GM21526 (cell line): ENCODE measurements at regions not wholly inside any gene's neighbourhood (a gene's known extent, or its start where the extent isn't known, plus 50 kb on each side); places are given as distances from the start of the nearest gene placed in this dataset.
"Not testable (repeated sequence)": the region's sequence is repeated elsewhere in the genome, so short reads cannot be mapped to it uniquely, and the experiment has no call there.

Experiments
- ATAC-seq: cut with Tn5 transposase; IDR thresholded peaks from one replicate; pipeline ENCODE4 v1.9.1; 2021; ENCODE audit warnings: moderate library complexity; ENCODE audit not compliant: unreplicated experiment, low FRiP score

DNA sequence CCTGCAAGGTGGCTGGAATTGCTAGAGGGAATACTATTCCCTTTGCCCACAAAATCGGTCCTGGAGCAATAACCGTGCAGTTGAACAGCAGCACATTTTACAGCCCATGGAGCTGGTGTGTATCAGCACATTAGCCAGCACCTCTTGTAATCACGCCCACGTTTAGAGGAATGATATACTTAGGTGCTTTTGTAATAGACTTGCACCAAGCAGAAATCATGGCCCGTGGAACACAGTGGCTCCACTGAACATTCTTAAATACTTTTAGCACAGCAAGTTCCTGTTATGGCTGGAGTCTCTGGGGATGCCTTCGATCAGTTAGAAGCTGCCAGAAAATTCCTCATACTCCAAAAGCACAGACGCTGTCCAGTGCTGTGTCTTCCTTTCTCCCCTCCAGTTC lies 218.1 kb upstream of the FAM78B start:
- ATAC-seq, result no peak

DNA sequence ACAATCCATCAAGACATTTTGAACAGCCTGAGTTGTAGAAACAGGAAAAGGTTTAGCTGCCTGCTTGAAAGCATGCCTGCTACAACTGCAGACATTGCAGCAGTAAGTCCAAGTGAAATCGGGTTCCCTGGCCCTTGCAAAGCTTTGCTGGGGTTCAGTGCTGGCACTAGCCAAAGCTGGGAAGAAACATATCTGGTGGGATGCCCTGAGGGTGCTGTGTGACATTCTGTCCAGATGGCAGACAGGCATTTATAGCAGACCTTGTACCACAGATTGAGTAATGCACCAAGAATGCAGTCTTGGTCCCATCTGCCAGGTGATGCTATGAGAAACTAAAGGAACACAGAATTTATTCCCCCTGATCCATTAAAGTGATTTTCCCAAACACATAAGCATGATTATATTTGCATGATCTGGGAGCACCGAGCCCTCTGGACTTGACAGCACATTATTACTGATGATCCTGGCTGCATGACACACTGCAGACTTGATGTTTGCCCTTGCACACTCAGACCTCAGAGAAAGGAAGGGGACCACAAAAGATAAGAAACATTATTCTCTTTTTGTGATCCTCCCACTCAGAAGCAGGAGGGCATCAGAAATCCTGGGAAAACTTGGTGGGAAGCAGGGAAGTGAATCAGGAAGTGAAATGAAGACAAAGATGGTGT lies 223.7 kb upstream of the FAM78B start:
- ATAC-seq, result no peak

DNA sequence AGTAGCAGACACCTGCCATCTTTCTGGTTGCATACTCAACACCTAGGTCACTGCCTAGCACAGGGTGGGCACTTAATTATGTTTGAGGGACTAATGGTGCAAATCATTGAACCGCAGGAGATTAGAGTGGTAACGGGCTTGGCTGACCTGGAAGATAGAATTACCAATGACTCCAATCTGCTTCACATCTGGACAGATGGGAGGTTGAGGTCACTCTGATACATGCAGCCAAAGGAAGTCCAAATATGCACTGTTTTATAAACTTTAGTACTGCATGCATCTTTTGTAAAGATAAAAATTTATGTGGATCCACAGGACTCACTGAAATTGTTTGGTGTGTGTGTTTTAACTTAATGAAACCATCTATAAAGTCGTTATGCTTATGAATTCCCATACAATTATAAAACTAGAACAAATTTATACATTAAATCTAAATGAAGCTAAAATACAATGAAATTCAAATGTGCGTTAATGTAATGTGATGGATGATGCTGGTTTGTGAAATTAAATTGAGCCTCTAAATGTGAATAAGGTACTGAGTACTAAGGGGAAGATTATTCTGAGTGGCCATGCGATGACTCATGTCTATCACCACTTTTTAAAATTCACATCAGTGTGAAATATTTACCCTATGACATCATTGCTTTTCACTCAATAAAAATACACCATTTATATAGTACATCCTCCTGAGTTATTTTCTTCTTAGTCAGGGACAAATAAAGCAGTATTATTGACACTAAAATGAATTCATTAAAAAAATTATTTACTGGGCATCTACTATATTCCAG lies 224.7 kb upstream of the FAM78B start:
- ATAC-seq, result no peak

DNA sequence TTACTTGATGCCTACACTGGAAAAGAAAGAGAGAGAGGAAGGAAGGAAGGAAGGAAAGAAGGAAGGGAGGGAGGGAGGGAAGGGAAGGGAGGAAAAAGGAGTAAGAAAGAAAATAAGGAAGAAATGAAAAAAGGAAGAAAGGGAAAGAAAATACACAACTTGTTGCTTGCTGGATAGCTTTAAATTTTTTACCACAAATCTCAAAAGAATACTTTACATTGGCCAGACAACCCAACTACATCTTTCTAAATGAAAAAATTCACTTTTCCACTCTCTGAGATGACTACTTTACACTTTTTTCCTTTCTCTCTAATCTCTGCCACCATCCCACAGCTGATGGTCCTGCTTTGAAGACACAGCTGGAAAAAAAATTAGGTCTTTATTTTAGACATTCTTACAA lies 228.9 kb upstream of the FAM78B start:
- ATAC-seq, result no peak

DNA sequence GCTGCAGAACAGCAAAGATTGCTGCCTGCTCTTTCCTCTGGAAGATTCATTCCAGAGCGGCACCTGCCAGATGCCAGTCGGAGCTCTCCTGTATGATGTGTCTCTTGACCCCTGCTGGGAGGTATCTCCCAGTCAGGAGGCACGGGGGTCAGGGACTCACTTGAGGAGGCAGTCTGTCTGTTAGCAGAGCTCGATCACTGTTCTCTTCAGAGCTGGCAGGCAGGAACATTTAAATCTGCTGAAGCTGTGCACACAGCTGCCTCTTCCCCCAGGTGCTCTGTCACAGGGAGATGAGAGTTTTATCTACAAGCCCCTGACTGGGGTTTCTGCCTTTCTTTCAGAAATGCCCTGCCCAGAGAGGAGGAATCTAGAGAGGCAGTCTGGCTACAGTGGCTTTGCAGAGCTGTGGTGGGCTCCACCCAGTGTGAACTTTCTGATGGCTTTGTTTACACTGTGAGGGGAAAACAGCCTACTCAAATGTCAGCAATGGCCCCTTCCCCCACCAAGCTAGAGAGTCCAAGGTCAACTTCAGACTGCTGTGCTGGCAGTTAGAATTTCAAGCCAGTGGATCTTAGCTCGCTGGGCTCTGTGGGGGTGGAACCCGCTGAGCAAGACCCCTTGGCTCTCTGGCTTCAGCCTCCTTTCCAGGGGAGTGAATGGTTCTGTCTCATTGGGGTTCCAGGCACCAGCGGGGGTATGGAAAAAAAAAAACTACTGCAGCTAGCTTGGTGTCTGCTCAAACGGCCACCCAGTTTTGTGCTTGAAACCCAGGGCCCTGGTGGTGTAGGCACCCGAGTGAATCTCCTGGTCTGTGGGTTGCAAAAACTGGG lies 242.7 kb upstream of the FAM78B start:
- not testable (repeated sequence) for ATAC-seq

DNA sequence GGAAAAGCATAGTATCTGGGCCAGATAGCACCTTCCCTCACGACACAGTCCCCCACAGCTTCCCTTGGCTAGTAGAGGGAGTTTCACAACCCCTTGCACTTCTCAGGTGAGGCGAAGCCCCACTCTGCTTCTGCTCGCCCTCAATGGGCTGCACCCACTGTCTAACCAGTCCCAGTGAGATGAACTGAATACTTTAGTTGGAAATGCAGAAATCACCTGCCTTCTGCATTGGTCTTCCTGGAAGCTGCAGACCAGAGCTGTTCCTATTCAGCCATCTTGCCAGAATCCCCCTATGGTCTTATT lies 243.2 kb upstream of the FAM78B start:
- ATAC-seq, result no peak

DNA sequence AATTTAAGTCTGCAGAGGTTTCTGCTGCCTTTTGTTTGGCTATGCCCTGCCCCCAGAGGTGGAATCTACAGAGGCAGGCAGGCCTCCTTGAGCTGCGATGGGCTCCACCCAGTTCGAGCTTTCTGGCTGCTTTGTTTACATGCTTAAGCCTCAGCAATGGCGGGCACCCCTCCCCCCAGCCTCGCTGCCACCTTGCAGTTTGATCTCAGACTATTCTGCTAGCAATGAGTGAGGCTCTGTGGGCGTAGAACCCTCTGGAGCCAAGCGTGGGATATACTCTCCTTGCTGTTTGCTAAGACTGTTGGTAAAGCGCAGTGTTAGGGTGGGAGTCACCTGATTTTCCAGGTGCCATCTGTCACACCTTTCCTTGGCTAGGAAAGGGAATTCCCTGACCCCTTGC lies 250.0 kb upstream of the FAM78B start:
- ATAC-seq, result not testable (repeated sequence)

DNA sequence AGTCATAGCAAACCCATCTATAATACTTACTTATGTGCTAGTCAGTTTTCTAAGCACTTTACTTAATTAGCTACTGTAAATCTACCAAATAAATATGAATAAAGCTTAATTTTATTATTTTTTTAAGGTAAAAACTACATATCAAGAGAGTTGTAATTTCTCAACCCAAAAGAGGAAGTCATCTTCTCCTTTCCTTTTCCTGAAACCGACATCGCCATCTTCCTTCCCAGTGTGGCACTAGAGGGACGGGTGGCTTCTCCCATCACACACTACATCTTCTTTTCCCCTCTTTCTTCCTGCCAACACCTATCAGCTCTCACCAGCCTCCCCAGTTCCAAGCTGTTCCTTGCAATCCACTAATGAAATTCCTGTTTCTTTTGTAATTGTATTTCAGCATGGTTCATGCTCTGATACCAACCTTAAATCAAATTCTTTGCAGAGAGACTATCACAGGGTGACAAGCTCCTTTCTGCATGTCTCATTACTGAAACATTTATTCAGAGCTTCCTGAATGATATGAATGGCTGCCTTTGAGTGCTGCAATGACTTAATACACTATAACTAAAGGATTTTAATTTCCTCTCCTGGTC lies 251.6 kb upstream of the FAM78B start:
- no peak for ATAC-seq

DNA sequence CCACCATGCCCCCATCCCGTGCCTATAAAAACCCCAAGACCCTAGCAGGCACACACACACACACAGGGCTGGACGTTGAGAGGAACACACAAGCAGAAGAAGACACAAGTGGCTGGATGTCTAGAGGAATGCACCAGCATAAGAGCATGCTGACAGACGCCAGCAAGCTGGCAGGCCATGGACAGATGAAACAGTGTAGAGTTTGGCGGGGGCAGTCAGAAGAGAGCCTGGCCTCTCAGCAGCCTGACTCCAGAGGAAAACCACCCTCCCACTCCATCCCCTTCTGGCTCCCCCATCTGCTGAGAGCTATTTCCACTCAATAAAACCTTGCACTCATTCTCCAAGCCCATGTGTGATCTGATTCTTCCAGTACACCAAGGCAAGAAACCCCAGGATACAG lies 255.8 kb upstream of the FAM78B start:
- ATAC-seq, result not testable (repeated sequence)

DNA sequence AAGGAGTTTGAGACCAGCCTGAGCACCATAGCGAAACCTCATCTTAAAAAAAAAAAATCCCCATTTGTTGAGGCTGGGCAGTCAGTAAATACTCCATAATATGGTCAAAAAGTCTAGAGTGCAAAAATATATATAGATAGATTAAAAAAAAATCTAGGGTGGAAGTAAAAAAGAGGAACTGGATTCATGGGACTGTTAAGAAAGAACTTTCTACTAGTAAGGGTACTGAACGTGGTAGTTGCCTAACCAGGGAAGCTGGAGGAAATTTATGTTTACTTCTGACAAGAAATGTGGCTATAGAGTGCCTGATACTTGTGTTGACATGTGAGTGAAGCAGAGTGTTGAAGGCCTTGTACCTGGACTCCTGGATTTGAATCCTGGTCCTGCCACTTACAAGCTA lies 265.9 kb upstream of the FAM78B start:
- ATAC-seq, result no peak

DNA sequence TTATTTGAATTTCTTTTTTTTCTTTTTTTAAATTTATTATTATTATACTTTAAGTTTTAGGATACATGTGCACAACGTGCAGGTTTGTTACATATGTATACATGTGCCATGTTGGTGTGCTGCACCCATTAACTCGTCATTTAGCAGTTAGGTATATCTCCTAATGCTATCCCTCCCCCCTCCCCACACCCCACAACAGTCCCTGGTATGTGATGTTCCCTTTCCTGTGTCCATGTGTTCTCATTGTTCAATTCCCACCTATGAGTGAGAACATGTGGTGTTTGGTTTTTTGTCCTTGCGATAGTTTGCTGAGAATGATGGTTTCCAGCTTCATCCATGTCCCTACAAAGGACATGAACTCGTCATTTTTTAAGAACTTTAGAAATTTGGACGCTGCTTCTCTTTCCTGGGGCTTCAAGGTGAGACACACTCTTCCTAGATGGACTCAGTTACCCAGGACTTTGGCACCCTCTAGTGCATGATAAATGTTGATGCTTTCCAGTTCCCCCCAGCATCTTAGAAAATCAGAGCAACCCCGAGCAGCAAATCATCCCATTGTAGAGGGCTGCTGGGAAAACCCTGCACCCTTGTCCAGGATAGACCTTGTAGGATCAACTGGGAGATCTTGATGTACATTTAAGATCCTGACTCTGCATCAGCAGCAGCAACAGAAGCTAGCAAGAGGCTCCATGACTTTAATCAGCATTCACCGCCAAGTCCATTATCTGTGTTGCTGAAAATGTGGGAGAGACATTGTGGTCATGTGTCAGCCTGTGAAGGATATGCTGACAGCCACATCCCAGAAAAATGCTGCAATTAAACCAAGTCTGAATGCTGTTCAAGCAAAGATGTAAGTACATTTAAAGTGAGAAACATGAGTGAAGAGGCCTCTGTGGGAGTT lies 266.9 kb upstream of the FAM78B start:
- not testable (repeated sequence) for ATAC-seq

DNA sequence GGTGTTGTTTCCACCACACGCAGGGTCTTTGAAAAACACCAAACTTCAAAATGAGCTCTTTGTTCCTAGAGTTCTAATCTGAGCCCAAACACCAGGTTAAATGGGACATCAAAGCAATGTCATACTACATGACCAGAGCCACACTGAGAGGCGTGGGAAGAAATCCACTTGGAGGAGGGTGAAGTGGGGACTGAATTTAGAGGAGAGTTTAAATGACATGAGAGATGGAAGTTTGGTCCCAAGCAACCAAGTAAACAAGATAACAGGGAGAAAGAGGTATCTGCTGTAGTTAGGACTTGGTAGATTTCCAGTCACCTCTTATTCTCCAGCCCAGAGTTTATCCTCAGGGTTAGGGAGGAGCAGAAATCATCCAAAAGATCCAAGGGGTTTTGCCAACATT lies 290.9 kb upstream of the FAM78B start:
- no peak for ATAC-seq

DNA sequence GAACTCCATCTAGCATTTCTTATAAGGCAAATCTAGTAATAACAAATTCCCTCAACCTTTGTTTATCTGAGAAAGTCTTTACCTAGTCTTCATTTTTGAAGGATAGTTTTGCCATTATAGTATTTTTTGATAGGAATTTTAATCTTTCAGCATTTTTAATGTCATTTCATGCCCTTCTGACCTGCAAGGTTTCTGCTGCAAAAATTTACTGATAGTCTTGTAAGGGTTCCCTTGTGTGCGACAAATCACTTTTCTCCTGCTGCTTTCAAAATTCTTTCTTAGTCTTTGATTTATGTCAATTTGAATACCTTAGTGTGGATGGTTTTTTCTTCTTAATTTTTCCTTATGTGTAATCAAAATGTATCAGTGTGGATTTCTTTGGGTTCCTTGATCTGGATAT lies 297.5 kb upstream of the FAM78B start:
- no peak for ATAC-seq

DNA sequence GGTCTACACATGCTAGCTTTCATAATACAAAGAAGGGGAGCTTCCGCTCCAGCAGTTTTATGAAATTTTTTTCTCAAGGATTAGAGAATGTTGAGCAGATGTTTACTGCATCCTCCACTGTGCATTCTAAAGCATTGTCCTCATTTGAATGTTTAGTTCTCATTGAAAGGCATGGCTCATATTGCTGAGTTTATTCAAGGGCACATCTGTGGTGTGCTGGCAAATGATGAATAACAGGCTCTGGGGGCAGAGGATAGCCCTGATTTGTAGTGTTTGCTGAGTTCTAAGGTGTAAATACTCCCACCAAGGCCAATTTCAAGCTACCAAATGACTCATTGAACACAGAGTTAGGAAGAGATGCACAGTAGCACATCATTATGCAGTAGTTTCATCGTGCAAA lies 303.2 kb upstream of the FAM78B start:
- ATAC-seq, result no peak

DNA sequence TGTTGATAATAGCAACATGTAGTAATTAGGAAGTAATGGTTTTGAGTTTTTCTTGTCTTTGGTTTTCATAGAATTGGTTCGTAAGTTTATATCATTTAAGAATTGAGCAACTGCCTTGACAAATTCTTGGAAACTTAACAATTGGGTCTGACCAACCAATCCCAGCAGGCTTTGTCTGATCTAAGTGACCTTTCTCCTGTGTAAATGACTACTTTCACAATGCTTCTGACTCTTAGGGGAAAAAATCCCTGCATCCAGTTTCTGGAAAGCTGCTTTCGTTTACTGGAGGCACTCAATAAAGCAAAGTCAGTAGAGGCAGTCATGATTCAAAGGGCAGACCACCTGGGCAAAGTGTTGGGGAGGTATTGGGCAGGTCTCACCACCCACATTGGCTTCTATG lies 303.6 kb upstream of the FAM78B start:
- ATAC-seq, result no peak

DNA sequence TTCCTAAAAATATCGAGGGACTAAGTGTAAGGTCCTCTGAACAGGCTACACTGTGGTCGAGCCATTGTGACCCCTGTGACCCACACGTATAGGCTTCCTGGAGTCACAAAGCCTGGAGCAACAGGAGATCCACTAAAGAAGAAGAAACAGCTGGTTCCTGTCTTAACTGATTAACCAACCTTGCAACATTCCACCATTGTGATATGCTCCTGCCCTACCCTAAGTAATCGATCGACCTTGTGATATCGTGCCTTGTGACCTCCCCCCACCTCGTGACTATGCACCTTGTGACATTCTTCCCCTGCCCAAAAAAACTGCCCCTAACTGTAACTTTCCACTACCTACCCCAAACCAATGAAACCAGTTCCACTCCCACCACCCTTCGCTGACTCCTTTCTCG lies 304.6 kb upstream of the FAM78B start:
- no peak for ATAC-seq

DNA sequence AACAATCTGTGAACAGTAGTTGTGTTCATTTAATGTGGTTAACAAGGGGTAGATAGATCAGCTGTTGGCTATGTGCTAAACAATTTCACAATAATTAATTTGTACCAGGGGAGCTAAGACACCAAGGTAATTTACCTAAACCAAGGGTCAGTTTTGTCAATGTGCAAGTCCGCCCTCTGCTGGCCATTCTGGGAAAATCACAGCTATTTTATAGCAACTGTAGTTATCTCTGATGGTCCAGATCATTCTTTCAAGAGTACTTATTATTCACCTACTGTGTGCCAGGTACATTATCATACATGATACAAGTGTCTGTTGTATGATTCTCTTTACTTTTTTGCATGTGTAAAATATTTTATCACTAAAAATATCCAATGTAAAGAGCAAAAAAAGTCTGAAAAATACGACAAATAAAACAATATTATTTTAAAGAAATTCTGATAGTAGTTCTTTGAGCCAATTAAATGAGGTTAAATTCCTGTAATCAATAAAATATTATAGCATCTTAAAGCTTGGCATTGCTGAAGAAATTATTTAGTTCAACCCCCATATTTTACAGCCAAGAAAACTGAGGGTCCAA lies 312.3 kb upstream of the FAM78B start:
- peak; percentile 79 for ATAC-seq

DNA sequence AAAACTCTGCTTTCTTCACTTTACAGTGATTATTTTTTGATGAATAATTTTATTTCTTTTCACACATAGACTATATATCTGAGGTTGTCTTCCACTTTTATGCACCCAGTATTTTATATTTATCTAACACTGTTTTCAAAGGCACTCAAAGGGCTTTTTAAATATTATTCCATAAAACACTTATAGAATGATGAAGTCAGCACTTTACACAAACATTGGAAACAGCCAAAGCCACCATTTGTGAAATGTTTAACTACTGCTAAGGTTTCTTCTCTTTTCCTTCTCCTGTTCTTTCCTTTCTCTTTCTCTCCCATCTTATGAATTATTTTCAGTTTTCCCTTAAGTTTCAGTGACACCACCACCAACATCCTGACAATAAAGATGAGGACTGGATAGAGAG lies 317.7 kb upstream of the FAM78B start:
- ATAC-seq, result no peak

DNA sequence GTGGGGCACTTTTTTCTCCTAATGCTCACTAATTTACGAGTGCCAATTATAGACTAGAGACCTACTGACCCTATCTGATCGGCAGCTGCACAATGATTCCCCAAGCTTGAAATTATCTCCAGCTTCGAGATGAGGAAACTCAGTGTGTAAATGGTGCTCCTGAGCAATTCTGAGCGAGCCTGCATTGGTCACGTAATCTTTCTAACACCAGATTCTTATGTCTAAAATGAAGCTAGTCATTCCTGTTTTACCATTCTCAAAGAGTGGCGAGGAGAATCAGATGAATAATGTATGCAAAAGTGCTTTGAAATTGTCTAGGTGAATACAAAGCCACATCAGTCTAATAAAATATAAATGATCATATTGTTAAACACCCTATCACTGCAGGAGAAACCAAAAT lies 318.1 kb upstream of the FAM78B start:
- ATAC-seq, result no peak

DNA sequence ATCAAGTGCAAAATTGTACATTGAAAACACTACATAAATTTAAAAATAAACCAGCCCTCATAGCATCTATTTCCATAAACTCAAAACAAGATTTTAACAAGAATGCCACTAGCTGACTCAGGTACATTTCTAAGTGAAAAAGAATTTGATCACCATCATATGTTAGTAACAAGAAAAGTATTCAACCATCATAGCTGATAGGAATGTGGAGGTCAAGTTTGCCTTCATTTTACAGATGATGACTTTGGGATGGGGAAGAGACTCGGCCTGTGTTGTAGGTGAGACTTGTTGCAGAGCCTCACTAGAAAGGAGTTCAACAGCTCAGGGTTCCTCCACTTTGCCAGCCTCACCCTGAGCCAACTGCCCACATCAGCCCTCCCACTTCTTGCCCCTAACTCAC lies 318.8 kb upstream of the FAM78B start:
- ATAC-seq, result no peak
